Kidney epithelial cell (primary cell): ENCODE measurements at regions not wholly inside any gene's neighbourhood (a gene's known extent, or its start where the extent isn't known, plus 50 kb on each side); places are given as distances from the start of the nearest gene placed in this dataset.

ENCODE experiments used
- DNase-seq: peaks from one replicate; pipeline ENCODE4 v3.0.0-alpha.2; 2010; ENCODE audit warnings: low read depth
- H3K27me3 ChIP-seq: 2 replicates; pipeline ENCODE4 v1.6.0; 2011; ENCODE audit warnings: low read length; ENCODE audit not compliant: control insufficient read depth, insufficient read depth
- H3K36me3 ChIP-seq: 2 replicates; pipeline ENCODE4 v1.5.1; 2011; ENCODE audit warnings: low read length; ENCODE audit not compliant: control insufficient read depth, insufficient read depth
- H3K4me3 ChIP-seq: 2 replicates; pipeline ENCODE4 v1.5.1; 2011; ENCODE audit warnings: low read depth, mild to moderate bottlenecking, control low read depth, low read length
- TF ChIP-seq, protein P1 (sequence below): IDR thresholded peaks from 2 replicates; pipeline ENCODE4 v1.5.1; 2011; ENCODE audit warnings: mild to moderate bottlenecking, moderate library complexity, low read length, control low read depth, inconsistent platforms; ENCODE audit not compliant: insufficient read depth, poor library complexity, severe bottlenecking

DNA sequence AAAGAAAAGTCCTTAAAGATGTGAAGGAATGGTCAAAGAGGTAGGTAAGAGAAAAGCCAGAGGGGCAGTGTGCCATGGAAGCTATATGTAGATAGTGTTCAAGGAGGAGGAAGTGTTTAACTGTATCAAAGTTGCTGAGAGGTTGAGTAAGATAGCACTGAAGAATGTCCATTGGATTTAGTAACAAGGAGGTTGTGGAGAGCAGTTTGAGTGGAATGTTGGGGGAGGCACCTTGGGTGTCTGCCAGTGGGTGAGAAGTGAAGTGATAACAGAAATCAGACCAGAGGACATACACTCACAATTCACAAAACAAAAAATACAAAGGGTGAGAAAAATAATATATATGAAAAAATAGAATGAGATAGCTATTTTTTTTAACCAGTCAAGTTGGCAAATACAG is 121.3 kb upstream of the AMOT start:
- TF ChIP-seq, protein P1, sequence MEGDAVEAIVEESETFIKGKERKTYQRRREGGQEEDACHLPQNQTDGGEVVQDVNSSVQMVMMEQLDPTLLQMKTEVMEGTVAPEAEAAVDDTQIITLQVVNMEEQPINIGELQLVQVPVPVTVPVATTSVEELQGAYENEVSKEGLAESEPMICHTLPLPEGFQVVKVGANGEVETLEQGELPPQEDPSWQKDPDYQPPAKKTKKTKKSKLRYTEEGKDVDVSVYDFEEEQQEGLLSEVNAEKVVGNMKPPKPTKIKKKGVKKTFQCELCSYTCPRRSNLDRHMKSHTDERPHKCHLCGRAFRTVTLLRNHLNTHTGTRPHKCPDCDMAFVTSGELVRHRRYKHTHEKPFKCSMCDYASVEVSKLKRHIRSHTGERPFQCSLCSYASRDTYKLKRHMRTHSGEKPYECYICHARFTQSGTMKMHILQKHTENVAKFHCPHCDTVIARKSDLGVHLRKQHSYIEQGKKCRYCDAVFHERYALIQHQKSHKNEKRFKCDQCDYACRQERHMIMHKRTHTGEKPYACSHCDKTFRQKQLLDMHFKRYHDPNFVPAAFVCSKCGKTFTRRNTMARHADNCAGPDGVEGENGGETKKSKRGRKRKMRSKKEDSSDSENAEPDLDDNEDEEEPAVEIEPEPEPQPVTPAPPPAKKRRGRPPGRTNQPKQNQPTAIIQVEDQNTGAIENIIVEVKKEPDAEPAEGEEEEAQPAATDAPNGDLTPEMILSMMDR, result no peak
- Histone ChIP-seq H3K27me3 (no peaks in the 10 kb centered on the region), H3K36me3 (no peaks in the 10 kb centered on the region), H3K4me3 (no peak overlapping the region)
- no peak for DNase-seq

DNA sequence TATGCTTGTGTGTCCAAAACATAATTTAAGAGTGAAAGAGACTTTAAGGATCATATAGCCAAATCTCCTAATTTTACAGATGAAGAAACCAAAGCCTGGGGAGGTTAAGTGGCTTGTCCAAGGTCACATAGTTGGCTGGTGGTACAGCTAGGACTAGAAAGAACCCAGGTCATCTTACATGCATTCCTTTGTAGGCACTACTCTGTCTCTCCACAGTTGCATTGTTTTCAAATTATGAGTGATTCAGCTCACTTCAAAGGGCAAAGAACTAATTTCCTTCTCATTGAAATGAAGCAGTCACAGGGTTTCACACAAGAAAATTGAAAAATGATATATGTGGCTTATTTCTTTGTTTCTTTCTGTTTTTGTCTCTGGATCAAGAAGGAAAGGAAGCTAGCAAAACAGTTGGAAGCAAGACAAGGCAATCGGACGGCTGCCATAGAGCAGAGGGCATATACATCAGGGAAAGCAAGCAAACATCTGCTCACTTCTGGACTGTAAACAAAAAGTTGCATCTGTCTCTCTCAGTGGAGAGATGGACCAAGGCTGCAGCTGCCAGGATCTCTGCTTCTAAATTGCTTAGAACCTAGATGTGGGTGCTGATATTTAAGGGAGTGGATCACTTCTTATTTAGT is 107.5 kb upstream of the AMOT start:
- H3K4me3 ChIP-seq, result no peak overlapping the region
- no peak for DNase-seq
- H3K36me3 ChIP-seq, result no peaks in the 10 kb centered on the region
- no peaks in the 10 kb centered on the region for H3K27me3 ChIP-seq
- TF ChIP-seq, protein P1, result no peak

- no peak for DNase-seq
- TF ChIP-seq, protein P1, result no peak
- H3K36me3 ChIP-seq, result no peaks in the 10 kb centered on the region
- no peaks in the 10 kb centered on the region for H3K27me3 ChIP-seq
- H3K4me3 ChIP-seq, result no peak overlapping the region
These were observed 105.6 kb upstream of the AMOT start for GRCh38 chrX:112946227-112946626.

DNA sequence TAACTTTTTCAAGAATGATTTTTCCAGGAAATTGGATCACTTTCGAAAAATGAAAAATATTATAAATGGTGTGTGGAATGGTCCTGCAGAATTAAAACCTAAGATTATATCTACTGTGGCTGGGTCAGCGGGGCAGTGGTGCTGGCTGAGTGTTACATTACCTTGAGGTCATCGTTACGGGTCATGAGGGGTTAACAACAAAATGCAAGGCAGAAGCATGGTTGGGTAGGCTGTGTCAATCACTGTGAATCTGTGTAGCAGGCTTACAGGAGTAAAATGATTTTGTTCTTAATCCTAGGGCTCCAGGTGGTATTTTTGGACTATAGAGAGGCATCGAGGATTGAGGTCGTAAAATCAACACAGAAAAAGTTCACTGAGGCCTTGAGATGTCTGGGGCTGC is 105.2 kb upstream of the AMOT start:
- H3K27me3 ChIP-seq, result no peaks in the 10 kb centered on the region
- DNase-seq, result no peak
- no peaks in the 10 kb centered on the region for H3K36me3 ChIP-seq
- H3K4me3 ChIP-seq, result no peak overlapping the region
- TF ChIP-seq, protein P1, result no peak

DNA sequence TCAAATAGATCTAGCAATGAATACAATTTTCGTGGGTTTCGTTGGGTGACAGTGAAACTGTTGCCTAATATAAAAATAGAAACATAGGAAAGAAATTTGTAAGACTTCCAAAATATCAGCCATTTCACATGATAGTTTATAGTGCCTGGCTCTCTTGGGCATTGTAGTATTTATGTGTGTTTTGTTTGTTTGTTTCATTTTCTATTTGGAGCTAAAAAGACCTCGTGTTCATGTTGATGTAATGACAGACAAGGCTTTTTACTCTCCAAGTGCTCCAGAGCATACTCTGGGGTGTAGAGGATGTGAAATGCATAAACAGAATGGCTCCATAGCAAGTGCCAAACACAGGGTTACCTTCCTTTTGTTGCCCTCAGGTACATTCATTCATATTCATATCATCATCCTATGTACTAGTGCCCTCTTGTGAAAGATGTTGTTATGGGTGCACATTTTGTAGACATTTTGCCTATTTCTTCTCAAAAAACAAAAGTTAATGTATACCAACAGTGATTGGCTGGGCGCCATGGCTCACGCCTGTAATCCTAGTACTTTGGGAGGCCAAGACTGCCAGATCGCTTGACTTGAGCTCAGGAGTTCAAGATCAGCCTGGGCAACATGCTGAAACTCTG is 100.7 kb upstream of the AMOT start:
- no peak for DNase-seq
- Histone ChIP-seq H3K36me3 (no peaks in the 10 kb centered on the region), H3K27me3 (no peaks in the 10 kb centered on the region), H3K4me3 (no peak overlapping the region)
- TF ChIP-seq, protein P1, result no peak

DNA sequence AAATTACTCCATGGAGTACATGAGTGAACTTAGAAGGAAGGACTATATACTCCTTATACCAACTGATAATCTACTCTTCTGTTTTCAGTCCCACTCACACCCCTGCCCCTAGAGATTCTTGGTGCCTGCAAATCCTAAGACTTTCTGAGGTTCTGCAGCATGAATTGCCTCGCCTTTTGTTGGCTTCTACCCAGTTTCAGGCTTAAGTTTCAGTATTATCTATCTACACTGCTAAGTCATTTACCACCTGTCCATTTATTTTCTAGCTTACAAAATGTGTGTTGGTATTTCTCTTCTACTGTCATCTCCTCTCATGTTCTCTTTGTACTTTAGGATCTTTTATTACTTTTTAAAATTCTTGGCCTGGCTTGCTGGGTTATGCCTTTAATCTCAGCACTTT is 94.4 kb upstream of the AMOT start:
- Histone ChIP-seq H3K27me3 (no peaks in the 10 kb centered on the region), H3K4me3 (no peak overlapping the region), H3K36me3 (no peaks in the 10 kb centered on the region)
- no peak for DNase-seq
- TF ChIP-seq, protein P1, result no peak
